Fibroblast of skin of right quadriceps (primary cell): ENCODE measurements at regions not wholly inside any gene's neighbourhood (a gene's known extent, or its start where the extent isn't known, plus 50 kb on each side); places are given as distances from the start of the nearest gene placed in this dataset.
A peak's percentile ranks its signal among the peaks of the same experiment; 100 is the strongest.

Experiments
- DNase-seq: peaks from one replicate; pipeline ENCODE4 v3.0.0-alpha.2; 2013

DNA sequence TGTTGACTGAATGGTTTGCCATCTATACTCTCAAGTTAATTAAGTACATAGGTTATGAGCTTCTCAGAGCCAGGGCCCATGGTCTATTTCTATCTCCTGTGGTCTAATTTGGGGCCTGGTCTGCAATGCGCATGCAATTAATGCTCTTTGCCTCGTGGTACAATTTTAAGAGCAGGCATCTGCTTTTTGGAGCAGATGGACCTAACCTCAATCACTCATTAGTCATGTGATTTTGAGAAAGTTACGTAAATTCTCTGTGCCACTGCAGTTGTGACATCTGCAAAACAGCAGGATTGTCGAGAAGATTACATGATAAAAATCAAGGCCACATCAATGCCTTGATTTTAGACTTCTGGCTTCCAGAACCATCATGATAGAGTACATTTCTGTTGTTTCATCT is 543.7 kb upstream of the ADAMTS9 start:
- no peak for DNase-seq

DNA sequence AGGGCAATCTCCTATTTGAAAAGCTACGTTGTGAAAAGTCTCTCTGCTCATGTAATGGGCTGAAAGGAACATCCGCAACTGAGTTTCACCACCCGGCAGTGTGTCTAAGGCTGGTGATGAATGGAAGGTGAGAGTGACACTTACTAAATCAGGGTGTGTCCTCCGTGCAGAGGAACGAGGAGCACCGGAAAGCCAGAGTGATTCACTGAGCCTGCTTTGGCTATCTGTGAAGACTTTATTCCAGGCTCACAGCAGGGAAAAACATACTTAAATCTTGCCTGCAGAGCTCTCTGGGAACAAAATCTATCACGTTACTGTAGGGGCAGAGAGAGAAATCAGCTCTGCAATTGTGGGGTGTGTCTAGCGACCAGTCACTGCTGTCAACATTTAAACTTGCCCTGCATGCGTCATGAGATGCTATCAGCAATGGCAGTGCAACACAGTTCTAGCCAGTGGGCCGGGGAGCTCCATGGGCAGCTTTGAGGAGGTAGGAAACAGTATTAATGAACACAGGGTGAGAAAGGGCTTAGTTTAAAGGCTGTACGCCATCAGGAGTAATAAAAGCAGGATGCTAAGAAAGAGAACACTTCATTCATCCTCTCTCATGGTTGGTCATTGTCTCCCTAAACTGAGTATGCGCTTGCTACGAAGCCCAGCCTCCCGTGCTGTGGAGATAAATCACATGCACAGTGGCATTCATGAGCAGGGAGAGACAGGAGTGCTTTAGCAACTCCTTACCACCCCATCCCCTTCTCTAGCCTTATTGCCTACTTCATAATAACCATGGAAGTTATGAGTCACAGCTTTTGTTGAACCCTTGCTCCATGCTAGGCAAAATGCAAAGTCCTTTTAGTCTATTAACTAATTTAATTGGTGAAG is 542.7 kb upstream of the ADAMTS9 start:
- DNase-seq, result no peak

DNA sequence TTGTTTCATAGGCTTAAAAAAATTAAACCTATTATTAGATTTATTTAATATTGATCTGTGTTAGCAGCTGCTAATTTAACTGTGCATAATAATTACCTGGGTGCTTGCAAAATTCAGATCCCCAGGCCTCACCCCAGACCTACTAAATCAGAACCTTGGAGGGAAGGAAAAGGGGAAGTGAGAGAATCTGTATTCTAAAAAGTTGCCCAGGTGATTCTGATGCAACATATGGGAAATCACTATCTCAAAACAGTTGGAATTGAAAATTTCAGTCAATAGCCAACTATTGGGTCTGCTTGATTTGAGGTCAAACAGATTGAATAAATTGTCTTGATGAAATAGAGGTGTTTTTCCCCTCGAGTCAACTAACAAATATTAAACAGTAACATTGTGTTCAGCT is 538.5 kb upstream of the ADAMTS9 start:
- DNase-seq, result no peak

DNA sequence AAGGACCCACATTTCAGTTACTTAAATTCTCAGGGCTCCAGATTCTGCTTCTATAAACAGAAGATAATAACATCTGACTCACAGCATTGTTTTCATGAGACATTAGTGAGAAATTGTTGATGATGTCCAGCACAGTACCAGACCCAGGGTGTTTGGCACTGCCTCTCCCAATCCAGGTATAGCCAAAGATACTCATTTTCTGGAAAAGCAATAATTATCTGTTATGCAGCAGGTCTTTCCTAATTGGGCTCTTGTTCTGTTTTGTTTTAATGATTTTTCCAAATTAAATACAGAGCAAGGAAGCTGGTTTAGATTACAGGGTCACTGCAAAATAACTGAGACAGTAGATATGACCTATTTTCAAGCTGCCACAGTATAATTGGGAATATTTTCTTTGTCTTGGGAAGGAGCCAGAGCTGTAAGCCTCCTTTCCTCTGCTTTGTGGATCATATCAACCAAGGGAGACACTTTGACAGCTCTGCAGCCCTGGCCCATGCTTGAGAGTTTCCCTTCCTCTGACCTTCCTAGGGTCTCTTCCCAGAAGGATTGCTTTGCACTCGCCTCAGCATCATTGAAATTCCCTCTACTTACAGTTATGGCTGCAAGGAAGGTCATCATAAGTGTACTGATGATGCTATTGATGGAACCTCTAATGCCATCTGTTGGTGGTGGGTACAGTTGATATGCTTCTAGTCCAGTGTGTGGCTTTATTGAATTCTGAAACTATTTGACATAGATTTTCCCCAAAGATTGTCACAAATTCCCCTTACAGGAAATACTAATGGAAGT is 522.4 kb upstream of the ADAMTS9 start:
- no peak for DNase-seq

DNA sequence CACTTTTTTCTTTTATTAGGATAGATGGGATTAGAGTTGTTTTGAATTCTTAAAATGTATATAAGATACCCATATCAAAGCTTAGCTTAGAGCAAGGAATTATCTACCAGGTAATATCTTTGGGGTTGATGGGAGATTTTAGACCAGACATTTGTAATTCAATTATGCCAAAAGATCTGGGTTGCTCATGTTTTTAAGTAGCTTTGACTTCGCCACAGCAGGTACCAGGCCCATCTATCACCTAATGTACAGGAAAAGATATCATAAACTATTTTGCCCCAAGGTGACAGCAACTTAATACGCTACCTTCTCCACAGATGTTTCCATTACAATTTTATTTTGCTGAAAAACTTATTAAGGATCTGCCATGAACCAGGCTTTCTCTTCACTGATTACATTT is 514.6 kb upstream of the ADAMTS9 start:
- no peak for DNase-seq

DNA sequence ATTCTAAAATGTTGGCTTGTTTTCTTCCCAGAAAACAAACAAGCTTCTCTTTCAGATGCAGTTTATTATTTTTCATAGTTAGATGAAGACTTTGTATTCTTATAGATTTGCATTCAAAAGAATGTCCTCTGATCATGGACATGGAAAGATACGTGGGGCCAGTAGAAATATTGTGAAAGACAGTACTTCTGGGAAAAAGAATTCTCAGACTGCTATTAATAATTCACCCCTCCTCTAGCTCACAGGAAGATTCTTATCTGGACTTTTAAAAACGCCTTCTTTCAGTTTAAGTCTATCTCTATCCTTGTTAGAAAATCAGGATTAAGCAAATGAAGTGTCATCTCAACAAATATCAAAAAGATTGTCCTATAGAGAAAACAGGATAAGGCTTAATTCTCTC is 514.1 kb upstream of the ADAMTS9 start:
- DNase-seq, result no peak

DNA sequence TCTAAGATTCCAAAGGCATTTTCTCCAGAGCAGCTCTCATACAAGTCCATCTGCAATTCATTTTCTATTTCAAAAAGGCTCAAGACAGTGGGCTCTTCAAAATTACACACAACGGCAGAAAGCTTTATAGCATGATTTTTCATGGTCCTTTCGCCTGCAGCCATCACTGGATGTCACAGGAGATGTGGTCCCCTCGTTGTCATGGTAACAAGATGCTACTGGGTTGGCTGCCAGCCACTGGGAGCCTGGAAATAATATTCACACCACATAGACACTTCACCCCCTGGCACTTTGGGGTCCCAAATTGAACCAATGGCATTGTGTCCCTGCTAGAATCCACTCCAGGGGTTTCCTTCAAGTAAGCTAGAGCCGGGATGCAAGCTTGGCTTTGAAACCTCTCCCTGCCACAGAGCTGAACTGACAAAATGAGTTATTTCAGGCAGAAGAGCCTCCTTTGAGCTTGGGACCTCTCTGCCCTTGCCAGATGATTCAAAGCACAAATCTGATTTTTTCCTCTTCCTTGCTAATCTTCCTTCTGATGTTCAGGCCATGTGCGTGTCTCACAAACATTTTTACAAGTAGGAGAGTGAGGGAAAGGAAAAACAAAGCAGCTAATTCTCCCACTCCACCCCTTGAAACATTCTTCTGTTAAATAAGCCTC is 512.6 kb upstream of the ADAMTS9 start:
- no peak for DNase-seq

DNA sequence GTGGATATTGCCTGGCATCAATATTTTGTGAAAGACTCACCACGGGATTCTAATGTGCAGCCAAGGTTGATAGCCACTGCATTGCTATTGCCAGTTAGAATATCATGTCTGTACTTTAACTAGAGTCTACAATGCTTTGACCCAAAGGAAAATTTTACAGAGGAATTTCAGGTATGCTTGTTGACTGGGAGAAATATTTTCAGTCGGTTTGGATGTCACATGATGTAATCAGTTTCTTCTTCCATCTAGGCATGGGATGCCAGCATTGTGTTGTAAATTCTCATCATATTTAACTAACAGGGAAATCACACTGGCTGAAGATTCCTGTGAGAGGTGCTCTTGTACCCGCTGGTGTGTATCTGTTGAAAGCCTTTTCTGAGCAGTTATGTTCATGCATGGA is 508.9 kb upstream of the ADAMTS9 start:
- peak; percentile 32 for DNase-seq

DNA sequence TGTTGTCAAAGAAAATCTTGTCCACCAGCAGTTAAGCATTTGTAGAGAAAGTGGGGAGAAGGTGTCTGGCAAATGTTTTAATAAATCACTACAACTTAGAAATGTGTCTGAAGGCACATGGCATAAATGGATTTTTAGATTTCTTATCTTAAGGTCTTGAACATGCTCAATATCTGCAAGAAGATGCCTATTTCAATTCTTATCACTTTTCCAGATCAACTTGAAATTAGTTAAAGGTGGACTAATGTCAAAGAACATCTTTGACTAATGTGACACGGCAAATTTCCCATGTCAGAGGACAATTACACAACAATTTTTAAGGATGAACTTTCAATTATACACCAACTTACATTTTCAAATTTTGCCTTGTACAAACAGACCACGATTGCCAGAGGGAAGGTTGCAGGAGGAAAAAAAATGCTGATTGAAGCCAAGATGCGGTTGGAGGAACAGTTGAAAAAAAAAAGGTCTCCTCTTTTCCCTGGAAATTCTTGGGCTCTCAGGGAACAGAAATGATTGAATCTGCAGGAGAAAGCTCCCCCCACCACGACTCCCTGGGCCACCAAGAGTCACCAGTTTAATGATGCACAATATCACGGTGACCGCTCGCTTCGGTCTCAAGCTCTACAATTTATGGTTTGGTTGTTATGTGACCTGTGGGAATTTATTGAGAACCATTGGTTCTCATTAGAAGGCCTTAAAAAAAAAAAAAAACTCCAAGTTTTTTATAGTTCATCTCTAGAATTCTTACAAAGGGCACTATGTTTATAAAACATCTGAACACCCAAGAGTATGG is 507.6 kb upstream of the ADAMTS9 start:
- no peak for DNase-seq

DNA sequence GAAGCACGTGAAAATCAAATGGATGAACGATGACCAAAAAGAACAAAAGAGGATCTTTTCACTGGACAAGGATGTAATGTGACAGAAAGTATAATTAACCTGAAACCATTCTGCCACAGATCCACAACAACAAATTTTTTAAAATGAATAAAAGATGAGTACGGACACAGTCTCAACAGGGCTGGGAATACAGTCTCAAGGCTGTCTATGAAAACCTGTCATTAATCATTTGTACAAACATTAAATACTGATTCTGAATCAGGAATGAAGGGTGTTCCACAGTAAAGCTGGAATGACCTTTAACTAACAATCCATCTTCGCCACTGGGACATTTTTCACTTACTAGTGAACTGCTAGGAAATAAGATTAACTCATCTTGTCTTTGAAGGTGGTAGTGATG is 506.9 kb upstream of the ADAMTS9 start:
- DNase-seq, result no peak

DNA sequence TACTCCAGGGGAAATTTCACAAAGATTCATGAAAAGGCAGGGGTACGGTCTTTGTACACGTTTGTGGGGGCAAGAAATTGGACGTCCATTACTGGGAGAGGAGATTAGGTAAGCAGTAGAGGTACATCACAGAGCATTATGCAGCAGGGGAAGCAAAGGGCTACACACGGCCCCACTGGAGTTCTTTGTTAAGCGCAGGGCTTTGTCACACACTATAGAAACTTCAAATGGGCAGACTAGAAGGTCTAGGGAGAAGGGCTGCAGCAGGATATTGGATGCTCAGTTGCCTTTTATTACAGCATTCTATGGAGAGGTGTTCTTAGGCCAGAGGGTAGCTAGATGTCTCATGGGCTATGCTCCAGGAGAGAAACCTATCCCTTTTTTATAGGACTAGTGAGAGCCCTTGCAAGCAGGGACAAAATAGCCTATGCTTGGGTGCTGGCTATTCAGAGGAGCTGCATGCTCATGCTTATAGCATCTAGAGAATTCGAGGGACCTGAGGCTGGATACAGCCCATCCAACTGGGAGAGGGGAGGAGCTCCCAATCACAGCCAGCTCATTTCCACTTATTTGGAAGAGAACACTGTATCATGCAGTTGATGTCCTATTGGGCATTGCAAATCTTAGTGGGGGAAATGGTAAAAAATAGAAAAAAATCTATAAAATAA is 506.4 kb upstream of the ADAMTS9 start:
- DNase-seq, result no peak

DNA sequence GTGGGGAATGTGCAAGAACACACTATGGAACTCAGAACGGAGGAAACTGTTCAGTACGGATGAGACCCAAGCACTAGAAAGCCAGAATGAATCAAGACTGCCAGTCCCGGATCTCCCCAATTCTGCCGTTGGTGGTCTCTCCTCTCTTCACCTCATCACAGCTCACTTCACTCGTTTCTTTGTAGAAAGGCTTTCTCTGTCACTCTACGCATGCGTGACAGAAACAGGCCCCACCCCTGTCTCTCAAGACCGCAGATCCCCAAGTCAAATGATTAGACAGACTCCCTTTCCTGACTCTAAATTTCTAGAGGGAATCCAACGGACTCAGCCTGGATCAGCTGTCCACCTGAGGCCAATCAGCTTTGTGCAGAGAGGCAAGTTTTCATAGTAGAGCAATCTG is 505.7 kb upstream of the ADAMTS9 start:
- DNase-seq, result no peak

DNA sequence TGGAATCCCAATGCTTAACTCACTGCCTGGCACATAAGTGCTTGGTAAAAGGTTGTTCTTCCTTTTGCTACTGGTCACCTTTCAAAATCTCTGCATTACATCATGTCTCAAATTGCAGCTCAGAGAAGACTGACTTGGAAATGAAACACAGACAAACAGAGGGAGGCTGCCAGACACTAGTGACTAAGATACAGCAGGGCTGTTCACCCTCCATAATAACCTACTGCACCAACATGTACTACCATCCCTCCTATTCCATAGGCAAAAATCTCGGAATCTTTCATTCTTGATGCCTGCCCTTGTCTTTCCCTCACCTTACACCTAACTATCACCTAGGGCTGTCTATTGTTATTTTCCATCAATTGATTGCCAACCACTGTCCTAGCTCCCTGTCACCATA is 502.3 kb upstream of the ADAMTS9 start:
- DNase-seq, result no peak

DNA sequence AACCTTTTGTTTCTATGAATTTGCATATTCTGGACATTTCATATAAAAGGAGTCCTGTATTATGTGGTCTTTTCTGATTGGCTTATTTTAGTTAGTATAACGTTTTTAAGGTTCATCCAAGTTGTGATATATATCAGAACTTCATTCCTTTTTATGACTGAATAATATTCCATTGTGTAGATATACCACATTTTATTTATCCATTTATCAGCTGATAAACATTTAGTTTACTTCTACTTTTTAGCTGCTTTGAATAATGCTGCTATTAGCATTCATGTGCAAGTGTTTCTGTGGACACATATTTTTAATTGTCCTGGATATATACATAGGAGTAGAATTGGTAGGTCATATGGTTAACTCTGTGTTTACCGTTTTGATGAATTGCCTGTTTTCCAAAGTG is 498.5 kb upstream of the ADAMTS9 start:
- DNase-seq, result no peak

DNA sequence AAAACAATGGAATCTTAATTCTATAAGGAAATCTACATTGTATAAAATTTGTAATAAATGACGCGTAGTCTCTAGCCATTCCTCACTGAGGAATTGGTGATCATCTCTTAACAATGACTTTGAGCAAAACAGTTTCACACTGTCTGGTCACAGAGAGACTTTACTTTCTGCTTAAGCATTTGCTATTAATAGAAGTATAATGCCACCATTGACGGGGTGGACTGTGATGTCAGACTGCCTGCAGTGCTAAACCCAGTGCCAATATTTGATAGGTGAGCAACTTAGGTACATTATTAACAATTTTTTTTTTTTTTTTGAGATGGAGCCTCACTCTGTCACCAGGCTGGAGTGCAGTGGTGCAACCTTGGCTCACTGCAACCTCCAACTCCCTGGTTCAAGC is 494.9 kb upstream of the ADAMTS9 start:
- no peak for DNase-seq

DNA sequence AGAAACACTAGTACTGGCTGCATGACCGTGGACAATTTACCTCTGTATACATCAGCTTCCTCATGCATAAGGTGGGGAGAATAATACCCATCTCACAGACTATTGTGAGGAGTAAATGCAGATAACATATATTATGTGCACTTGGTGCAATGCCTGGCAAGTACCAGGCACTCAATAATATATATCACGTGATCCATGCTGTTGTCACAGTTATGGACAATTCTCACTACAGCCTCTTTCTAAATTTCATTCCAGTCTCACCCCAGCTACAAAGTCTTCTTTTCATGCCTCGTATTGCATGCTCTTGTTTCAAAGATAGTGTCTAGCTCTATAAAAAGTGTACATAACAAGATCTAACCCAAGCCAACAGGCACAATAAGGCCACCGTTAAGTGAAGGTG is 494.3 kb upstream of the ADAMTS9 start:
- DNase-seq, result no peak

DNA sequence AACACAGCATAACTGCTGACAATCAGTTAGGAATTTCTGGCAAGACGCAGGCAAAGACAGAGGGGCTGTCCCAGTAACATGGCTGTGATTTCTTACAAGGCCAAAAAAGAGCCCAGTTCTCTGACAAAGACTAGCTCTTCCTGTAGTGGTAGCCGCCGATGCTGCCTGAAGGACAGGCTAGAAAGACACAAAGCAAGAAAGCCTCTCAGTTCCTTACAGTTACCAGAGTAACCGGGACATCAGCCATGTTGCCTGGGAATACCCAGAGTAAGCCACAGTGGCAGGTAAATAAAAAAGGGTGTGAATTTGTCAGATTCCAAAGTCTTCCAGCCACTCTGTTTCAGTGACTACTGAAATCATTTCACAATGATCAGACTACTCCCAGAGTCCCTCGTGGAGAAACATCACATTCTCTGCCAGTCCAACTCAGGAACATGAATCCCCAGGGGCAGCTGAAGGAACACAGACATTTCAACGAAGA is 493.6 kb upstream of the ADAMTS9 start:
- DNase-seq, result no peak

DNA sequence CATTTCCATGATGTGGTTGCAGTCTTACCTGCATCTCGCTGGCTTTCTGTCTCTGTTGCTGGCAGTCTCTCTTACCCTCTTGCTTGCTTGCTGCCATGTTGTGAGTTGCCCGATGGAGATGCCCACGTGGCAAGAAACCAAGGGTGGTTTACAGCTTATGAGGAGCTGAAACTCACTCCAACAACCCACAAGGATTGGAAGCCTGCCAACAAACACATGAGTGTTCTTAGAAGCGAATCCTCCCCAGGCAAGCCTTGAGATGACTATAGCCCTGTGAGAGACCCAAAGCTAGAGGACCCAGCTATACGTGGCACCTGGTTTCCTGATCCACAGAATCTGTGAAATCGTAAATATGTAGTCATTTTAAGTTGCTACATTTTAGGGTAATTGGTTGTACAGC is 490.9 kb upstream of the ADAMTS9 start:
- peak; percentile 39 for DNase-seq

DNA sequence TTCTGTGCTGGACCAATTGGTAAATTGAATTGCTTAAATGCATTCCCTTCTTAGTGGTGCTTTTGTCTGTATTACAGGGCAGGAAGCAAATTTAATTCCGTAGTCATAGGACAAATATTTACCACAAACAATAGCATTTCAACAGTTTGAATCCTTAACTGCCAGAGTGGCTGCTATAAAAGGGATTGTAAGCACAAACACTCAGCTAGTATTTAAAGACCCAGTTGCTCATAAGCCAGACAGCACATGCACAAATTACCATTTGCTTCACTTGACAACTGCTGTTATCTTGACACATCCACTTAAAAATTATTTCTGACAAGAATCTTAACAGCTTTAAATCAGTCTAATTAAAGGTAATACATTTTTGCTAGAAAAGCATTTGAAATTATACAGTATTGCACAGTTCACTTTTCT is 490.2 kb upstream of the ADAMTS9 start:
- DNase-seq, result peak; percentile 60

DNA sequence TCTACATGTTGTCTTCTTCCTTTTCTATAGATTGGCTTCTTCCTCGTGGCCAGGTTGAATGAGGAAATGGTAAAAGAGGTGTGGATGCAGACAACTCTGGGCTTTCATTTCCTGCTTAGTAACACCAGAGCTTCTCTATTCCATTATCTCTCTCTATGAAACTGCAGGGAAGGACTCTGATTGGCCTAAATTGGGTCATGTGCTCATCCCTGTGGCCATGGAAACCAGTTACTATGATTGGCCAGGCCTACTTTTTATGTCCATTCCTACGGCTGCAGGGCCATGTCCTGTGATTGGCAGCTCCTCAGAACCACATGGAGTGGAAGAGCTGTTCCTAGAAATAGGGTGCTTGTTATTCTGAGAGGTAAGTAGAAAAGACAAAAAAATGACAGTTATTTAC is 486.9 kb upstream of the ADAMTS9 start:
- no peak for DNase-seq

DNA sequence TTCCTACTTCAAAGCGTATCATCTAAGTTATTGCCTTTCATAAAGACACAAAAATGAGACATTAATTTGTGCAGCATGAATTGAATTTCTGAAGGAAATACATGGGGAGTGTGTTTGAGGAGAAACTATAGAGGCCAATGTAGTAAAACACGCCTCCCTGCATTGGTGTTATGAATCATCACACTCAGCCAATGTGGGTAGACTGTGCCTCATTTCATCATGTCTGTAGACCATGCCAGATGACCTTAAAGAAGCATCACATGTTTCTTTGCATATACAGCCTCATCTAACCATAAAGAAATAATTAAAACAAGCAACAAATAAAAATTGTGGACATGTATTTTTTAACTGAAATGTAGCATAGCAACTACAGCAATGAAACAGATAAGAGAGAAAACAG is 486.0 kb upstream of the ADAMTS9 start:
- peak; percentile 38 for DNase-seq

DNA sequence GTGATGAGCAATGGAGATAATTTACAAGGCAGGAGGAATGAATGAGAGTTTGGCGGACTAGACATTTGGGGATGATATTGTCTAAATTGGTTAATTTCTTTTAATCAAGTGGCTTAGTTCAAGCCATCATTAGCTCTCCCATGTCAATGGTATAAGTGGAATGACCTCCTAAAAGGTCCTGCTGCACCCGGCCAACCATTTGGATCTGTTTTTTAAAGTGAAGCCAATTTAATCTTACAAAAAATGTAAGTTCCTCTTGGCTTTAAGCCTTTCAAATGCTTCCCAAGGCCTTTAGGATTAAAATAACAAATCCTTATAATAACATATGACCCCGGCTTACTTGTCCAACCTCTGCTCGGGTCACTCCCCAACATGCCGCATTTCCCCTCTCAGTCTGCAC is 484.4 kb upstream of the ADAMTS9 start:
- DNase-seq, result no peak
